Panc1 (cell line): ENCODE measurements at regions not wholly inside any gene's neighbourhood (a gene's known extent, or its start where the extent isn't known, plus 50 kb on each side); places are given as distances from the start of the nearest gene placed in this dataset.

Experiments used
- ATAC-seq: fragments of 200-7000 bp; cut with Tn5 transposase; 2 replicates; pipeline ENCODE4 v1.9.1; 2020; ENCODE audit warnings: mild to moderate bottlenecking, moderate library complexity
- BruUV-seq: library from RNA; stranded (reverse); fragments of 400-500 nt; replicated peaks from 2 replicates; lab custom pipeline; 2021; lab: Mats Ljungman, UMichigan
- CTCF ChIA-PET: fragments of 300-600 bp; sonication (Branson Sonifier 250); formaldehyde crosslinking; loops from one replicate; lab custom pipeline; 2022; ENCODE audit warnings: antibody characterized with exemption; lab: Charles Lee
- POLR2A ChIA-PET: fragments of 300-600 bp; sonication (Branson Sonifier 250); formaldehyde crosslinking; loops from one replicate; lab custom pipeline; 2022; ENCODE audit warnings: antibody characterized with exemption; lab: Charles Lee
- DNase-seq: peaks from one replicate; pipeline ENCODE4 v3.0.0-alpha.2; 2010; ENCODE audit warnings: low read depth, low spot score
- H3K27ac ChIP-seq: 2 replicates; pipeline ENCODE4 v1.5.1; 2011; ENCODE audit warnings: mild to moderate bottlenecking, low read length, inconsistent platforms
- H3K27me3 ChIP-seq: fragments of 200-500 bp; sonication (Bioruptor generic); 2 replicates; pipeline ENCODE4 v1.6.0; 2014; ENCODE audit warnings: low read length, inconsistent platforms; ENCODE audit not compliant: control insufficient read depth, insufficient read depth
- H3K36me3 ChIP-seq: fragments of 200-500 bp; sonication (Bioruptor generic); 2 replicates; pipeline ENCODE4 v1.5.1; 2014; ENCODE audit warnings: inconsistent platforms, mild to moderate bottlenecking, low read length, moderate library complexity; ENCODE audit not compliant: control insufficient read depth, insufficient read depth
- H3K4me1 ChIP-seq: 2 replicates; pipeline ENCODE4 v1.5.1; 2011; ENCODE audit warnings: inconsistent platforms, mild to moderate bottlenecking, low read length, moderate library complexity; ENCODE audit not compliant: control insufficient read depth, insufficient read depth
- H3K4me3 ChIP-seq, 2 experiments: 2 replicates each; pipeline ENCODE4 v1.5.1; 2011 to 2012; ENCODE audit warnings: low read depth in 2 of 2, low read length in 2 of 2, mild to moderate bottlenecking in 2 of 2, inconsistent platforms in 1 of 2, moderate library complexity in 1 of 2
- H3K9me3 ChIP-seq: fragments of 200-500 bp; sonication (Bioruptor generic); 2 replicates; pipeline ENCODE4 v1.5.1; 2014; ENCODE audit warnings: low read depth, mild to moderate bottlenecking, inconsistent platforms, low read length, moderate library complexity; ENCODE audit not compliant: control insufficient read depth, insufficient read depth
- CTCF ChIP-seq: fragments of 450-650 bp; IDR thresholded peaks from 2 replicates; pipeline ENCODE4 v1.5.1; 2017; ENCODE audit warnings: mild to moderate bottlenecking
- POLR2AphosphoS5 ChIP-seq: IDR thresholded peaks from 2 replicates; pipeline ENCODE4 v1.6.1; 2012; ENCODE audit warnings: mild to moderate bottlenecking, low read depth, low read length, moderate library complexity
- SIN3A ChIP-seq: IDR thresholded peaks from 2 replicates; pipeline ENCODE4 v1.6.1; 2012; ENCODE audit warnings: low read depth, mild to moderate bottlenecking, low read length, moderate library complexity, borderline replicate concordance; ENCODE audit not compliant: insufficient read depth
- TCF7L2 ChIP-seq: IDR thresholded peaks from 2 replicates; pipeline ENCODE4 v1.6.1; 2011; ENCODE audit warnings: mild to moderate bottlenecking, low read depth, low read length, inconsistent platforms
- in situ Hi-C: cut with HindIII; loops from 2 replicates; pipeline ENCODE4 v1.10.0; 2016; ENCODE audit warnings: low sequenced_read_pairs, low pct_unique_long_range_greater_than_20kb
- intact Hi-C: fragments of 100-400 bp; cut with micrococcal nuclease; formaldehyde crosslinking; loops from one replicate; pipeline ENCODE4 v1.10.0; 2022; ENCODE audit not compliant: unreplicated experiment
- TF ChIP-seq, protein P1 (sequence below), 2 experiments: IDR thresholded peaks; 2 replicates each; pipeline ENCODE4 v1.6.1; 2011 to 2012; ENCODE audit warnings: low read depth in 2 of 2, control low read depth in 1 of 2, low read length in 1 of 2, mild to moderate bottlenecking in 1 of 2, moderate library complexity in 1 of 2; ENCODE audit not compliant: insufficient read depth in 1 of 2

DNA sequence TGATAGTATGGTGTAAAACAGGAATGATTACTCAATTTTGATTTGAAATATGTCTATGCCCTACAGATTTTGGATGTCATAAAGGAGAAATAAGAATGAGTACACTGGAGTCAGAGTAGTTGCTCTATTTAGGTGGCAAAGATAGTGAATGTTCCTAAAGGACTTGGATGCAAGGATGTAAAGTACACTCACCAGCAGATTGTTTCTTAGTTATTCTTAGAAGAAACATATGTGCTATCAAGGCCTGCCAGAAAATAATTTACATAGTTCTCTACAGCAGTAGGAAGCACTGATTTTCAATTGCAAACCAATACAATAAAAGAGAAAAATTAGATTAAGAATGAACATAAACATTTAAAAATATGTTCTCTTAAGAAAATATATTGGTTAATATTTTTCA is 259.4 kb downstream of the PPP1R3A start:
- no peak overlapping the region for H3K4me3 ChIP-seq
- H3K4me1 ChIP-seq = no peaks in the 10 kb centered on the region
- POLR2A ChIA-PET = no interaction called here
- H3K9me3 ChIP-seq = no peaks in the 10 kb centered on the region
- BruUV-seq = no TSS peak
- intact Hi-C loops = no loop called here
- CTCF ChIA-PET = no interaction called here
- H3K27ac ChIP-seq = no peak overlapping the region
- TF ChIP-seq POLR2AphosphoS5 (no peak), TCF7L2 (no peak), SIN3A (no peak), CTCF (no peak)
- TF ChIP-seq, protein P1, sequence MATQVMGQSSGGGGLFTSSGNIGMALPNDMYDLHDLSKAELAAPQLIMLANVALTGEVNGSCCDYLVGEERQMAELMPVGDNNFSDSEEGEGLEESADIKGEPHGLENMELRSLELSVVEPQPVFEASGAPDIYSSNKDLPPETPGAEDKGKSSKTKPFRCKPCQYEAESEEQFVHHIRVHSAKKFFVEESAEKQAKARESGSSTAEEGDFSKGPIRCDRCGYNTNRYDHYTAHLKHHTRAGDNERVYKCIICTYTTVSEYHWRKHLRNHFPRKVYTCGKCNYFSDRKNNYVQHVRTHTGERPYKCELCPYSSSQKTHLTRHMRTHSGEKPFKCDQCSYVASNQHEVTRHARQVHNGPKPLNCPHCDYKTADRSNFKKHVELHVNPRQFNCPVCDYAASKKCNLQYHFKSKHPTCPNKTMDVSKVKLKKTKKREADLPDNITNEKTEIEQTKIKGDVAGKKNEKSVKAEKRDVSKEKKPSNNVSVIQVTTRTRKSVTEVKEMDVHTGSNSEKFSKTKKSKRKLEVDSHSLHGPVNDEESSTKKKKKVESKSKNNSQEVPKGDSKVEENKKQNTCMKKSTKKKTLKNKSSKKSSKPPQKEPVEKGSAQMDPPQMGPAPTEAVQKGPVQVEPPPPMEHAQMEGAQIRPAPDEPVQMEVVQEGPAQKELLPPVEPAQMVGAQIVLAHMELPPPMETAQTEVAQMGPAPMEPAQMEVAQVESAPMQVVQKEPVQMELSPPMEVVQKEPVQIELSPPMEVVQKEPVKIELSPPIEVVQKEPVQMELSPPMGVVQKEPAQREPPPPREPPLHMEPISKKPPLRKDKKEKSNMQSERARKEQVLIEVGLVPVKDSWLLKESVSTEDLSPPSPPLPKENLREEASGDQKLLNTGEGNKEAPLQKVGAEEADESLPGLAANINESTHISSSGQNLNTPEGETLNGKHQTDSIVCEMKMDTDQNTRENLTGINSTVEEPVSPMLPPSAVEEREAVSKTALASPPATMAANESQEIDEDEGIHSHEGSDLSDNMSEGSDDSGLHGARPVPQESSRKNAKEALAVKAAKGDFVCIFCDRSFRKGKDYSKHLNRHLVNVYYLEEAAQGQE (IDR thresholded peaks at IDR 0.05; ENCODE audit: insufficient read depth in 1 of 2, low read depth in 2 of 2, low read length in 1 of 2) = no peak
- no peaks in the 10 kb centered on the region for H3K36me3 ChIP-seq
- no peak for ATAC-seq
- in situ Hi-C loops = no loop called here
- no peak for DNase-seq
- H3K27me3 ChIP-seq = no peaks in the 10 kb centered on the region

DNA sequence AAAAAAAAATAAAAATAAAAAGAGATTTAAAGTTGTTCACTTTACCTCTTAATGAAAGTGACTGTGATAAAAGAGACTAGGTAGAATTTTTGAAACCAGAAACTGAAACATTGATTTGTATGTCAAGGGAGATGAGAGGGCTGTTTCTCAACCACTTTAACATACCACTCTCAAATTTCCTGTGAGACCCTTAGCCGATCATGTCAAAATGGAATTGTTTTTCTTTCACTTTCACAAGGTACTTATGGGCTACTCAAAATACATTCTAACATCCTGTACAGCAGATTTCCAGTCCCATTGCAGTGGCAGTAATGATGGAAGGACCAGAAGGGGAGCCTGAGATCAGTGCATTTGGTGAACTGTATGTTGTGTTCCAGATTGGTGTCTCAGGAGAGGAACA is 261.2 kb downstream of the PPP1R3A start:
- in situ Hi-C loops = no loop called here
- CTCF ChIA-PET = no interaction called here
- Histone ChIP-seq H3K9me3 (no peaks in the 10 kb centered on the region), H3K27ac (no peak overlapping the region), H3K27me3 (no peaks in the 10 kb centered on the region), H3K4me1 (no peaks in the 10 kb centered on the region), H3K36me3 (no peaks in the 10 kb centered on the region), H3K4me3 (no peak overlapping the region)
- POLR2A ChIA-PET = no interaction called here
- DNase-seq = no peak
- TF ChIP-seq SIN3A = no peak
- TF ChIP-seq POLR2AphosphoS5 = no peak
- TF ChIP-seq TCF7L2 = no peak
- TF ChIP-seq CTCF = no peak
- TF ChIP-seq, protein P1 (IDR thresholded peaks at IDR 0.05; ENCODE audit: insufficient read depth in 1 of 2, low read depth in 2 of 2, low read length in 1 of 2) = no peak
- intact Hi-C loops = no loop called here
- no TSS peak for BruUV-seq
- no peak for ATAC-seq
